ENCODE measurements at regions not wholly inside any gene's neighbourhood (a gene's known extent, or its start where the extent isn't known, plus 50 kb on each side); places are given as distances from the start of the nearest gene placed in this dataset.

DNA sequence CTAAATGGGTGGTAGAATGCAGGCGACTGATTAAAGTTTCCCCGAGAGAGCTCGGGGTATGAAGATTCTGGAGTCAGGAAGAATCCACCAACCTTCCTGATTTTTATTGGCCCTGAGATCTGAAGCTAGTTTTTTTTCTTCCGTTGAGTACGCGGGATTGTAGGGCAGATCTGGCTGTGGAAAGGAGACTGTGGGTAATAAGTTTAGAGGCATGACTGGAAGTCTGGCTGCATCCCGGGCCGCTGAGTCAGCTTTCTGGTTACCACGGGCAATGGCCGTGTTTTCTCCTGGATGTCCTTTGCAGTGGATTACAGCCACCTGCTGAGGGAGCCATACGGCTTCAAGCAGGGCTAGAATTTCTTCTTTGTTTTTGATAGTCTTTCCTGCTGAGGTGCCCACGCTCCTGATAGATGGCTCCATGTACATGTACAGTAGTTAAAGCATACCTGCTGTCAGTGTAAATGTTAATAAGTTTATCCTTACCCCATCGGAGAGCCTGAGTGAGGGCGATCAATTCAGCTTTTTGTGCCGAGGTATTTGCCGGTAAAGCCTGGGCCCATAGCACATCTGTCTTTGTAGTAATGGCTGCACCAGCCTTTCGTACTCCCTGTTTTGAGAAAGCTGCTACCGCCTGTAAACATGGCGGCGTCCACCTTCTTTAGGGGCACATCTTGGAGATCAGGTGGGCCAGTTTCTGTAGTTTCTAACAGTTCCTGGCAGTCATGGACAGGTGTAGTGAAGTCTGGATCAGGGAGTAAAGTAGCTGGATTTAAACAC, 154.0 kb downstream of the TRIM27 start:
- no peak for TF ChIP-seq POLR2A (IDR thresholded peaks at IDR 0.05; ENCODE audit: low read depth, low read length)
- no peak for TF ChIP-seq TAF1 (IDR thresholded peaks at IDR 0.05; ENCODE audit: borderline replicate concordance, low read depth, low read length)
- TF ChIP-seq POLR2AphosphoS5 (IDR thresholded peaks at IDR 0.05; ENCODE audit: low read depth, low read length): no peak
- FAIRE-seq (no peak), DNase-seq (ENCODE audit: insufficient read length) (no peak)

DNA sequence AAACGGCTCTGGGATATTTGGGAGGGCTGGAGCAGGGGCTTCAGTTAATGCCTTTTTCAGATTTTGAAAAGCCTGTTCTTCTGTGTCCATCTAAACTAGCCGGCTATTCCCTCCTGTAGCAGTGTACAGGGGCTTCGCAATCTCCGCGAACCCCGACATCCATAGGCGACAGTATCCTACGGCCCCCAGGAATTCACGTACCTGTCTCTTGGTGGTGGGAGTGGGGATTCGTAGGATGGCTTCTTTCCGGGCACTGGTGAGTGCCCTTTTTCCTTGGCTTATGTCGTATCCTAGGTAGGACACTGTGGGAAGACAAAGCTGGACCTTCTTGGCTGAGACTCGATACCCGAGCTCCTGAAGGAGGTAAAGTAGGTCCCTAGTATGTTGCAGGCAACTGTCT, 153.1 kb downstream of the TRIM27 start:
- FAIRE-seq (no peak), DNase-seq (ENCODE audit: insufficient read length) (no peak)
- TF ChIP-seq TAF1 (IDR thresholded peaks at IDR 0.05; ENCODE audit: borderline replicate concordance, low read depth, low read length) (no peak), POLR2AphosphoS5 (IDR thresholded peaks at IDR 0.05; ENCODE audit: low read depth, low read length) (no peak), POLR2A (IDR thresholded peaks at IDR 0.05; ENCODE audit: low read depth, low read length) (no peak)

GRCh38 chr6:28771401-28772267, 152.2 kb downstream of the TRIM27 start:
- no peak for FAIRE-seq

GRCh38 chr6:28772480-28773381, 151.1 kb downstream of the TRIM27 start:
- no peak for FAIRE-seq
- no peak for TF ChIP-seq TAF1 (IDR thresholded peaks at IDR 0.05; ENCODE audit: borderline replicate concordance, low read depth, low read length)
- TF ChIP-seq POLR2AphosphoS5 (IDR thresholded peaks at IDR 0.05; ENCODE audit: low read depth, low read length): no peak
- TF ChIP-seq POLR2A (IDR thresholded peaks at IDR 0.05; ENCODE audit: low read depth, low read length): no peak
- DNase-seq (ENCODE audit: insufficient read length): no peak

More at GRCh38 chr6:28771401-28772267, 152.2 kb downstream of the TRIM27 start:
- TF ChIP-seq TAF1 (IDR thresholded peaks at IDR 0.05; ENCODE audit: borderline replicate concordance, low read depth, low read length): no peak
- no peak for TF ChIP-seq POLR2AphosphoS5 (IDR thresholded peaks at IDR 0.05; ENCODE audit: low read depth, low read length)
- TF ChIP-seq POLR2A (IDR thresholded peaks at IDR 0.05; ENCODE audit: low read depth, low read length): no peak
- DNase-seq (ENCODE audit: insufficient read length): no peak

- FAIRE-seq (no peak), DNase-seq (ENCODE audit: insufficient read length) (no peak)
- TF ChIP-seq POLR2A (IDR thresholded peaks at IDR 0.05; ENCODE audit: low read depth, low read length): no peak
- TF ChIP-seq POLR2AphosphoS5 (IDR thresholded peaks at IDR 0.05; ENCODE audit: low read depth, low read length): no peak
- TF ChIP-seq TAF1 (IDR thresholded peaks at IDR 0.05; ENCODE audit: borderline replicate concordance, low read depth, low read length): no peak
These were observed 149.3 kb downstream of the TRIM27 start for GRCh38 chr6:28774292-28775051.

- FAIRE-seq (no peak), DNase-seq (ENCODE audit: insufficient read length) (no peak)
These were observed 148.8 kb downstream of the TRIM27 start for GRCh38 chr6:28775052-28775376.

DNA sequence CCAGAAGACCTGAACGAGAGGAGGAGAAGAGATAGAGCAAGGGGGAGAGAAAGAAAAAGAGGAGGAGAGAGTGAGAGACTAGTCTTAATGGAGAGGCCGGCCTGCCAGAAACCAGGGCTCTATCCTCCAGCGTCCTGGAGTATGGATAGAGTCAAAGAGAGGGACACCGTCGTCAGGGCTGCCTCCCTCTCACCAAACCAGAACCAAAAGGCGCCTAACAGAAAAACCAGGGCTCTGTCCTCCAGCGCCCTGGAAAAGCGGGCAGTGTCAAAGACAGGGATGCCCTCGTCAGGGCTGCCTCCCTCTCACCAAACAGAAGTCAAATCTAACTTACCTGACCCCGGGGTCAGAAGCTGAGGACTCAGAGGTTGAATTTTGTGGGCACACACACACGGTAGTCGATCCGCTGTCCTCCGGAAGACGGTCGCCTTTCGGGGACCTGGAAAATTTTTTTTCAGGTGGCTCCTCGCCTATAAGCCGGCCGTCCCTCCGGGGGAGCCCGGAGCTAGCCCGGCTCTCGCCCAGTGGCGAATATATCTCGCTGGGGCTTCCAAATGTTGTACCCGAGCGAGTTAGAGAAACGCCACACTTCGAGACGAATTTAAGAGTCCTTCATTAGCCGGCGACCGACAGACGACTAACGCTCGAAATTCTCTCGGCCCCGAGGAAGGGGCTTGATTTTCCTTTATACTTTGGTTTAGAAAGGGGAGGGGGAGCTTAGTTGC, 148.2 kb downstream of the TRIM27 start:
- no peak for TF ChIP-seq TAF1 (IDR thresholded peaks at IDR 0.05; ENCODE audit: borderline replicate concordance, low read depth, low read length)
- no peak for TF ChIP-seq POLR2A (IDR thresholded peaks at IDR 0.05; ENCODE audit: low read depth, low read length)
- TF ChIP-seq POLR2AphosphoS5 (IDR thresholded peaks at IDR 0.05; ENCODE audit: low read depth, low read length): no peak
- DNase-seq (ENCODE audit: insufficient read length): no peak
- FAIRE-seq: peak; percentile 38

More at GRCh38 chr6:28775052-28775376, 148.8 kb downstream of the TRIM27 start:
- TF ChIP-seq TAF1 (IDR thresholded peaks at IDR 0.05; ENCODE audit: borderline replicate concordance, low read depth, low read length) (no peak), POLR2AphosphoS5 (IDR thresholded peaks at IDR 0.05; ENCODE audit: low read depth, low read length) (no peak), POLR2A (IDR thresholded peaks at IDR 0.05; ENCODE audit: low read depth, low read length) (no peak)

DNA sequence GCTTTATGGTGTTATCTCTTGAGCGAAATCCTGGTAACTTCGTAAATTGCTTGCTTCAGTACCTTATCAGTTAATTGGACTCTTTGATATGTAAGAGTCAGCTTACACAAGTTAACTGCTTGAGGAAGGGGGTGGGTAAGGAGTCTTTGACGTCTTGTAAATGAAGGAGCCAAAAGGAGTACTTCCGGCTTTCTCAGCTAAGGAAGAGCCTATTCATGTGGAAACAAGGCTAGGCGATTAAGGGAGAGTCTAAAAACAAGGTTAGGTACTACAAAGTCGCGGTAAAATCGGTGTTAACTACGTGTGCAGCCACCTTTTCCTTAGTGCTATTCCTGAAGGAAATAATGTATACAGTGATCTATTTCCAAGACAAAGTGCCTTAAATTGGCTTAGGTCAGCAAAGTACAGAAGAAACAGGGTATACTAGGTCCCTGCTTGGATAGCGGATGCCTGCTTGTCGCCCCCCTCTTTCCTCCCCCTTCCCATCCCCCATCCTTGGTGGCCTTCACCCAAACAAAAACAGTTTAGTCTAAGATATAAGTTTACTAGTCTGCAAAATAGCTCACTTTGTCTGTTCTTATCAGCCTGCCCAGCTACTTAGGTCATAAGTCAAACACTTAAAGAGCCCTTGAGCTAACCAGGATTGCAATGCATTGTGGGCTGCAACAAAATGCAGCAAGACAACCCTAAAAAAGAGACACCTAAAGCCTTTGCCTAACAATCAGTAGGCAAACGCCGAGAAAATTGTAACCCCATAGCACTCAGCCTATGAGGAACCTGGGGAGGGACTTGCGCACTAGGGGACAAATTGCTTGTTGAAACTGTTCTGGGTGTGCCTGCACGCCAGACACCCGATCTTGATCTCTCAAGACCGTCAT, 147.3 kb downstream of the TRIM27 start:
- DNase-seq (ENCODE audit: insufficient read length) (no peak), FAIRE-seq (peak; percentile 21)
- no peak for TF ChIP-seq POLR2AphosphoS5 (IDR thresholded peaks at IDR 0.05; ENCODE audit: low read depth, low read length)
- no peak for TF ChIP-seq POLR2A (IDR thresholded peaks at IDR 0.05; ENCODE audit: low read depth, low read length)
- TF ChIP-seq TAF1 (IDR thresholded peaks at IDR 0.05; ENCODE audit: borderline replicate concordance, low read depth, low read length): no peak

DNA sequence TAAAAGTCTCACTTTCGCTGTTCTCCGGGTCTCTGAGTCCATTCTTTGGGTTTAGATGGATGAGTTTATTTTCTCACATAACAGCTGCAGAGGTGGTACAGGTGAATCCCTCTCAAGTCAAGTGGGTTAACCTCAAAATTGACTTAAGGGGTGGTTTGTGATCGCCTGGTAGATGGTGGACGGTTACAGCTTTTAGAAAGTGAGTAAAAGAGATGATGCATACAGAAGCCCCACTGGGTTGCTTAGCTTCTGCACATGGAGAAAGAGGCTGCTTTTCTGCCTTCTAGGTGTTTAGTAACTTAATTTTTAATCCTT, 146.7 kb downstream of the TRIM27 start:
- FAIRE-seq: no peak
- no peak for DNase-seq (ENCODE audit: insufficient read length)
- no peak for TF ChIP-seq POLR2AphosphoS5 (IDR thresholded peaks at IDR 0.05; ENCODE audit: low read depth, low read length)
- TF ChIP-seq POLR2A (IDR thresholded peaks at IDR 0.05; ENCODE audit: low read depth, low read length): no peak
- TF ChIP-seq TAF1 (IDR thresholded peaks at IDR 0.05; ENCODE audit: borderline replicate concordance, low read depth, low read length): no peak

All from GM12892 (cell line).